ENCODE measurements at regions not wholly inside any gene's neighbourhood (a gene's known extent, or its start where the extent isn't known, plus 50 kb on each side); places are given as distances from the start of the nearest gene placed in this dataset.

GRCh38 chr7:104963991-104964385, 50.0 kb upstream of the KMT2E start:
- no peak for DNase-seq (ENCODE audit: low spot score)

More at GRCh38 chr7:104963991-104964385, 50.0 kb upstream of the KMT2E start:
- in situ Hi-C loops (cut with MboI; ENCODE audit: low pct_unique_long_range_greater_than_20kb, low sequenced_read_pairs, unreplicated experiment), result no loop called here
- no peak for TF ChIP-seq CTCF (IDR thresholded peaks at IDR 0.05; ENCODE audit: extremely low read depth, insufficient read depth, missing control alignments)
